Liver (tissue), 8 donors: ENCODE measurements at regions not wholly inside any gene's neighbourhood (a gene's known extent, or its start where the extent isn't known, plus 50 kb on each side); places are given as distances from the start of the nearest gene placed in this dataset.

Experiments
- DNase-seq: peaks from one replicate; pipeline ENCODE4 v3.0.0-alpha.2; 2017; ENCODE audit warnings: low spot score
- H3K27ac ChIP-seq, 2 donors: one replicate each; pipeline ENCODE4 v1.7.0; 2013; ENCODE audit warnings: inconsistent platforms in 2 of 2, low read length in 2 of 2, control low read depth in 1 of 2, low read depth in 1 of 2, mild to moderate bottlenecking in 1 of 2
- H3K27me3 ChIP-seq, 4 donors: one replicate each; pipeline versions ENCODE4 v1.6.1 to v1.7.0; 2013; ENCODE audit warnings: low read length in 3 of 4, inconsistent platforms in 1 of 4, mild to moderate bottlenecking in 1 of 4, moderate library complexity in 1 of 4; ENCODE audit not compliant: control insufficient read depth in 4 of 4, insufficient read depth in 4 of 4
- H3K36me3 ChIP-seq, 4 donors: one replicate each; pipeline versions ENCODE4 v1.6.1 to v1.7.0; 2013; ENCODE audit warnings: low read length in 3 of 4, mild to moderate bottlenecking in 3 of 4, low read depth in 1 of 4, moderate library complexity in 1 of 4; ENCODE audit not compliant: control insufficient read depth in 4 of 4, insufficient read depth in 3 of 4
- H3K4me1 ChIP-seq, 4 donors: one replicate each; pipeline versions ENCODE4 v1.6.1 to v1.7.0; 2013; ENCODE audit warnings: low read length in 3 of 4, mild to moderate bottlenecking in 3 of 4, moderate library complexity in 1 of 4; ENCODE audit not compliant: control insufficient read depth in 4 of 4, insufficient read depth in 4 of 4
- H3K4me3 ChIP-seq, 3 donors: one replicate each; pipeline versions ENCODE4 v1.6.1 to v1.7.0; 2013; ENCODE audit warnings: low read length in 3 of 3, control low read depth in 1 of 3, low read depth in 1 of 3, mild to moderate bottlenecking in 1 of 3
- H3K9ac ChIP-seq, 2 donors: one replicate each; pipeline ENCODE4 v1.7.0; 2013; ENCODE audit warnings: low read length in 2 of 2, mild to moderate bottlenecking in 2 of 2, moderate library complexity in 2 of 2, control low read depth in 1 of 2, low read depth in 1 of 2
- H3K9me3 ChIP-seq, 4 donors: one replicate each; pipeline versions ENCODE4 v1.6.1 to v1.7.0; 2013; ENCODE audit warnings: low read length in 3 of 4; ENCODE audit not compliant: control insufficient read depth in 4 of 4
- ATF3 ChIP-seq: IDR thresholded peaks from 2 replicates; pipeline ENCODE4 v1.6.1; 2016; ENCODE audit warnings: antibody characterized with exemption
- EGR1 ChIP-seq, 2 donors: IDR thresholded peaks; 2 replicates each; pipeline ENCODE4 v1.6.1; 2016 to 2018; ENCODE audit warnings: antibody characterized with exemption in 2 of 2, low read depth in 2 of 2
- FOXA1 ChIP-seq: IDR thresholded peaks from 2 replicates; pipeline ENCODE4 v1.6.1; 2016; ENCODE audit warnings: antibody characterized with exemption
- FOXA2 ChIP-seq: IDR thresholded peaks from 2 replicates; pipeline ENCODE4 v1.6.1; 2016; ENCODE audit warnings: antibody characterized with exemption
- JUND ChIP-seq, 2 donors: IDR thresholded peaks; 2 replicates each; pipeline ENCODE4 v1.6.1; 2016; ENCODE audit warnings: antibody characterized with exemption in 2 of 2
- RXRA ChIP-seq, 2 donors: IDR thresholded peaks; 2 replicates each; pipeline ENCODE4 v1.6.1; 2017 to 2018; ENCODE audit warnings: antibody characterized with exemption in 2 of 2, mild to moderate bottlenecking in 1 of 2
- SP1 ChIP-seq: IDR thresholded peaks from 2 replicates; pipeline ENCODE4 v1.6.1; 2018; ENCODE audit warnings: antibody characterized with exemption, mild to moderate bottlenecking
- TAF1 ChIP-seq: conservative IDR thresholded peaks from 2 replicates; pipeline ENCODE4 v1.6.1; 2016; ENCODE audit warnings: antibody characterized with exemption, mild to moderate bottlenecking
- YY1 ChIP-seq: IDR thresholded peaks from 2 replicates; pipeline ENCODE4 v1.6.1; 2016; ENCODE audit warnings: antibody characterized with exemption, mild to moderate bottlenecking
- WGBS: extraction: QIAGEN DNeasy Blood & Tissue Kit; methylation state at CpG from one replicate; pipeline ENCODE4 v1.1.7; 2013; 5-methylcytosine and 5-hydroxymethylcytosine counted together
- TF ChIP-seq, protein P1 (sequence below): fragments of 150-350 bp; IDR thresholded peaks from 2 replicates; pipeline ENCODE4 v1.5.1; 2017; ENCODE audit warnings: improper control_type of control experiment, low read depth, low read length; ENCODE audit not compliant: missing input control
- TF ChIP-seq, protein P2 (sequence below): IDR thresholded peaks from 2 replicates; pipeline ENCODE4 v1.6.1; 2016; ENCODE audit warnings: antibody characterized with exemption
- TF ChIP-seq, protein P3 (sequence below): IDR thresholded peaks from 2 replicates; pipeline ENCODE4 v1.6.1; 2016; ENCODE audit warnings: antibody characterized with exemption
- donor health status: healthy.
- donor health status: healthy.
- donor health status: healthy.
- donor health status: healthy.
- donor health status: healthy.

DNA sequence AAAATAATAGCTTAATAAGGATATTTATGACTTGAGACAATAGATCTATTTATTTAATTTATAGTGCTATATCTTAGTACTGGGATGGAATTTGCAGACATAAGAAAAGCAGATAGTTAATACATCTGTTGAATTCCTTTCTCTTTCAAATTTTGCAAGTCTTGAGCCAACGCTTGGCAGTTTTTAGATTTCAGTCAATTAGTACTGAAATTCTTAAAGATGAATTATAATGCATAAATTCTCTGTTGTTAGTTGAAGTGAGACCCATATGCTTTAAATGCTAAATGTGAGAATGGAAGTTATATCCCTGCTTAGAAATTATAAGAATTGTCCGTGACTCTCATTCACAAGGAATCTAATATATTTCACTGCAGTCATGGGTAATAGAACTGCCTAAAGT lies 225.1 kb upstream of the ADGRB3 start (continued):
- no peak for TF ChIP-seq ATF3

DNA sequence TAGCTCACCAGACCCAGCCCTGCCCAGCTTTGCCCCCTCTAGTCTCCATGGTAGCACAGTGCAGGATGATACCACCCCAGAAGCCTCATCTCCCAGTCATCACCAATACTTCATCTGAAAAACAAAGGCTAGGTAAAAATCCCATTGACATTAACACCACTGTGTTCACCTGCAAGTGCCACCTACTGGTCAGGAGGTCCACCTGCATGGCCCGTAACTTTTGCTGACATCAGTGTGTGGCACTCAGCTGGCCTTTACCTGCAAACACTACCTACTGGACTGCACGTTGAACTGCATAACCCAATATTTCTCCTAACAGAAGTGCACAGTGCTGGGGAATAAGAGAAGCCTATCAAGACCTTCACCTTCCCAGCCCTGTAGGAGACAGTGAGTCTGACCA lies 234.7 kb upstream of the ADGRB3 start:
- H3K4me1 ChIP-seq = no peaks in the 10 kb centered on the region
- no peak overlapping the region for H3K4me3 ChIP-seq
- H3K27me3 ChIP-seq = no peaks in the 10 kb centered on the region
- H3K27ac ChIP-seq = no peak overlapping the region
- H3K9me3 ChIP-seq = peaks cover 0 to 12% (median 4%) of the 10 kb centered on the region in 4 donors
- H3K36me3 ChIP-seq = no peaks in the 10 kb centered on the region
- 83% methylated on average over 2 of the region's 2 CpGs for WGBS
- no peak for DNase-seq
- no peak overlapping the region for H3K9ac ChIP-seq
- TF ChIP-seq ATF3 = no peak
- TF ChIP-seq, protein P1, sequence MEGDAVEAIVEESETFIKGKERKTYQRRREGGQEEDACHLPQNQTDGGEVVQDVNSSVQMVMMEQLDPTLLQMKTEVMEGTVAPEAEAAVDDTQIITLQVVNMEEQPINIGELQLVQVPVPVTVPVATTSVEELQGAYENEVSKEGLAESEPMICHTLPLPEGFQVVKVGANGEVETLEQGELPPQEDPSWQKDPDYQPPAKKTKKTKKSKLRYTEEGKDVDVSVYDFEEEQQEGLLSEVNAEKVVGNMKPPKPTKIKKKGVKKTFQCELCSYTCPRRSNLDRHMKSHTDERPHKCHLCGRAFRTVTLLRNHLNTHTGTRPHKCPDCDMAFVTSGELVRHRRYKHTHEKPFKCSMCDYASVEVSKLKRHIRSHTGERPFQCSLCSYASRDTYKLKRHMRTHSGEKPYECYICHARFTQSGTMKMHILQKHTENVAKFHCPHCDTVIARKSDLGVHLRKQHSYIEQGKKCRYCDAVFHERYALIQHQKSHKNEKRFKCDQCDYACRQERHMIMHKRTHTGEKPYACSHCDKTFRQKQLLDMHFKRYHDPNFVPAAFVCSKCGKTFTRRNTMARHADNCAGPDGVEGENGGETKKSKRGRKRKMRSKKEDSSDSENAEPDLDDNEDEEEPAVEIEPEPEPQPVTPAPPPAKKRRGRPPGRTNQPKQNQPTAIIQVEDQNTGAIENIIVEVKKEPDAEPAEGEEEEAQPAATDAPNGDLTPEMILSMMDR = no peak
- no peak for TF ChIP-seq TAF1
- TF ChIP-seq SP1 = no peak
- TF ChIP-seq YY1 = no peak
- TF ChIP-seq, protein P2, sequence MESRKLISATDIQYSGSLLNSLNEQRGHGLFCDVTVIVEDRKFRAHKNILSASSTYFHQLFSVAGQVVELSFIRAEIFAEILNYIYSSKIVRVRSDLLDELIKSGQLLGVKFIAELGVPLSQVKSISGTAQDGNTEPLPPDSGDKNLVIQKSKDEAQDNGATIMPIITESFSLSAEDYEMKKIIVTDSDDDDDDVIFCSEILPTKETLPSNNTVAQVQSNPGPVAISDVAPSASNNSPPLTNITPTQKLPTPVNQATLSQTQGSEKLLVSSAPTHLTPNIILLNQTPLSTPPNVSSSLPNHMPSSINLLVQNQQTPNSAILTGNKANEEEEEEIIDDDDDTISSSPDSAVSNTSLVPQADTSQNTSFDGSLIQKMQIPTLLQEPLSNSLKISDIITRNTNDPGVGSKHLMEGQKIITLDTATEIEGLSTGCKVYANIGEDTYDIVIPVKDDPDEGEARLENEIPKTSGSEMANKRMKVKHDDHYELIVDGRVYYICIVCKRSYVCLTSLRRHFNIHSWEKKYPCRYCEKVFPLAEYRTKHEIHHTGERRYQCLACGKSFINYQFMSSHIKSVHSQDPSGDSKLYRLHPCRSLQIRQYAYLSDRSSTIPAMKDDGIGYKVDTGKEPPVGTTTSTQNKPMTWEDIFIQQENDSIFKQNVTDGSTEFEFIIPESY = no peak
- TF ChIP-seq FOXA1 = no peak
- TF ChIP-seq, protein P3, sequence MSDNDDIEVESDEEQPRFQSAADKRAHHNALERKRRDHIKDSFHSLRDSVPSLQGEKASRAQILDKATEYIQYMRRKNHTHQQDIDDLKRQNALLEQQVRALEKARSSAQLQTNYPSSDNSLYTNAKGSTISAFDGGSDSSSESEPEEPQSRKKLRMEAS = no peak
- TF ChIP-seq EGR1 (IDR thresholded peaks at IDR 0.05; ENCODE audit: low read depth in 2 of 2) = no peak
- no peak for TF ChIP-seq JUND (IDR thresholded peaks at IDR 0.05)

DNA sequence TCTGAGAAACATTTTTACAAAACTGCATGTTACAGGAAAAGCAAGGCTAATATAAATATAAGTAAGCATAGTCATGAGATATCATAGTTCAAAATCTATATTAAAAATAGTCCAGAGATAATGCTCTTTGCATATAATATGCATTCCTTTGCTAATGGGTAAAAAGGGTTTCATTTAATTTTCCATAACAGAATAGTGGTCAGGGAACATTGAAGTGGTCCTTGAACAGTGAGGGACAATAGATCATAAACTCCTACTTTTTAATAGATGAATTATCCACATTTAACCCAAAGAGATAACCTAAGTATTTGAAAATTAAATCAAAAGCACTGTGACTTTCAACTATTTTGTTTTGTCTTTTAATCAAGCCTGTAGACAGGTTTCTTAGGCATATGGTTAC lies 243.1 kb upstream of the ADGRB3 start:
- Histone ChIP-seq H3K9me3 (peaks cover 0 to 4% (median 0%) of the 10 kb centered on the region in 4 donors), H3K9ac (no peak overlapping the region), H3K27ac (no peak overlapping the region), H3K36me3 (no peaks in the 10 kb centered on the region), H3K27me3 (no peaks in the 10 kb centered on the region), H3K4me1 (no peaks in the 10 kb centered on the region), H3K4me3 (no peak overlapping the region)
- DNase-seq = no peak
- TF ChIP-seq EGR1 (IDR thresholded peaks at IDR 0.05; ENCODE audit: low read depth in 2 of 2) (no peak), TAF1 (no peak)

- Histone ChIP-seq H3K9me3 (no peaks in the 10 kb centered on the region), H3K4me1 (no peaks in the 10 kb centered on the region), H3K27ac (no peak overlapping the region), H3K27me3 (no peaks in the 10 kb centered on the region), H3K36me3 (no peaks in the 10 kb centered on the region), H3K4me3 (no peak overlapping the region), H3K9ac (no peak overlapping the region)
- DNase-seq = no peak
- 72% methylated on average over 5 of the region's 5 CpGs for WGBS
- TF ChIP-seq, protein P3 = no peak
- TF ChIP-seq EGR1 (IDR thresholded peaks at IDR 0.05; ENCODE audit: low read depth in 2 of 2) = no peak
- TF ChIP-seq YY1 = no peak
- no peak for TF ChIP-seq RXRA (IDR thresholded peaks at IDR 0.05)
- no peak for TF ChIP-seq TAF1
- no peak for TF ChIP-seq FOXA2
- TF ChIP-seq SP1 = no peak
These were observed 262.1 kb upstream of the ADGRB3 start for GRCh38 chr6:68372991-68373390.
